RWPE1 (cell line): ENCODE measurements at regions not wholly inside any gene's neighbourhood (a gene's known extent, or its start where the extent isn't known, plus 50 kb on each side); places are given as distances from the start of the nearest gene placed in this dataset.
"Not testable (repeated sequence)": the region's sequence is repeated elsewhere in the genome, so short reads cannot be mapped to it uniquely, and the experiment has no call there.

ENCODE experiments used
- CTCF ChIA-PET: fragments of 350-600 bp; sonication (Branson Sonifier 250); formaldehyde crosslinking; extraction: SDS; loops from one replicate; lab custom pipeline; 2021; lab: Yijun Ruan, JAX
- POLR2A ChIA-PET: fragments of 400-600 bp; formaldehyde crosslinking; extraction: SDS; loops from one replicate; lab custom pipeline; 2020; ENCODE audit warnings: antibody characterized with exemption; ENCODE audit not compliant: low non-redundant PET; lab: Yijun Ruan, JAX
- DNase-seq: peaks from one replicate; pipeline ENCODE4 v3.0.0; 2012; ENCODE audit warnings: low spot score
- H3K27ac ChIP-seq: fragments of 450-650 bp; 2 replicates; pipeline ENCODE4 v1.5.1; 2017
- CTCF ChIP-seq: fragments of 450-650 bp; conservative IDR thresholded peaks from 2 replicates; pipeline ENCODE4 v1.5.1; 2017; ENCODE audit warnings: low read depth, mild to moderate bottlenecking

- no peak for TF ChIP-seq CTCF
- POLR2A ChIA-PET, result no interaction called here
- CTCF ChIA-PET, result interaction anchor here (0.5 kb wide), 1 partner anchor 746 kb away, joined by 4 read pairs; no protein-coding TSS in a partner anchor
- no peak overlapping the region for H3K27ac ChIP-seq
- DNase-seq, result no peak
Measured at GRCh38 chr3:145313751-145314150, 847.2 kb downstream of the PLOD2 start.

GRCh38 chr3:145316253-145316652 is 844.7 kb downstream of the PLOD2 start:
- DNase-seq, H3K27ac ChIP-seq, POLR2A ChIA-PET, CTCF ChIA-PET: not testable (repeated sequence)

GRCh38 chr3:145326666-145327065 is 834.3 kb downstream of the PLOD2 start:
- no peak overlapping the region for H3K27ac ChIP-seq
- ChIA-PET CTCF (no interaction called here), POLR2A (no interaction called here)
- TF ChIP-seq CTCF, result no peak
- no peak for DNase-seq

- CTCF ChIA-PET, DNase-seq, POLR2A ChIA-PET, H3K27ac ChIP-seq: not testable (repeated sequence)
Measured at GRCh38 chr3:145333427-145333826, 827.6 kb downstream of the PLOD2 start.

GRCh38 chr3:145333931-145334330 is 827.1 kb downstream of the PLOD2 start:
- DNase-seq, result no peak
- POLR2A ChIA-PET, result no interaction called here
- no peak overlapping the region for H3K27ac ChIP-seq
- no peak for TF ChIP-seq CTCF
- CTCF ChIA-PET, result no interaction called here

GRCh38 chr3:145355206-145355605 is 805.8 kb downstream of the PLOD2 start:
- no peak for TF ChIP-seq CTCF
- DNase-seq, result no peak
- no peak overlapping the region for H3K27ac ChIP-seq
- POLR2A ChIA-PET, result no interaction called here
- CTCF ChIA-PET, result no interaction called here

GRCh38 chr3:145357453-145357852 is 803.5 kb downstream of the PLOD2 start:
- DNase-seq, result no peak
- CTCF ChIA-PET, result interaction anchor here (0.7 kb wide), 1 partner anchor 45 kb away, joined by 6 read pairs; no protein-coding TSS in a partner anchor
- TF ChIP-seq CTCF, result no peak
- H3K27ac ChIP-seq, result no peak overlapping the region
- POLR2A ChIA-PET, result no interaction called here

- no peak for TF ChIP-seq CTCF
- ChIA-PET POLR2A (no interaction called here), CTCF (no interaction called here)
- H3K27ac ChIP-seq, result no peak overlapping the region
- DNase-seq, result no peak
Measured at GRCh38 chr3:145359040-145359439, 801.9 kb downstream of the PLOD2 start.
